ENCODE measurements at regions not wholly inside any gene's neighbourhood (a gene's known extent, or its start where the extent isn't known, plus 50 kb on each side); places are given as distances from the start of the nearest gene placed in this dataset.

- TF ChIP-seq EZH2 (IDR thresholded peaks at IDR 0.05; ENCODE audit: low read length, missing control alignments) (no peak), CTCF (conservative IDR thresholded peaks at IDR 0.05 in 1 of 2, IDR thresholded peaks at IDR 0.05 in 1 of 2; ENCODE audit: low read depth in 1 of 2, low read length in 2 of 2) (no peak)
- DNase-seq (ENCODE audit: low read depth in 2 of 2) = peak in 1 of 2 donors; percentile 8
- Histone ChIP-seq H3K4me2 (ENCODE audit: extremely low read depth, insufficient read depth, low read length) (no peak overlapping the region), H2AFZ (ENCODE audit: low read length) (no peak overlapping the region), H3K79me2 (ENCODE audit: control insufficient read depth, insufficient read depth, low read length) (no peaks in the 10 kb centered on the region), H3K9ac (ENCODE audit: insufficient read depth, low read length) (no peak overlapping the region), H3K36me3 (ENCODE audit: control insufficient read depth, insufficient read depth, low read length) (no peaks in the 10 kb centered on the region), H3K27ac (ENCODE audit: insufficient read depth, low read length) (no peak overlapping the region), H3K4me3 (replicated peaks in 1 of 4; ENCODE audit: control extremely low read depth in 1 of 4, insufficient read depth in 1 of 4, low read depth in 3 of 4, low read length in 4 of 4) (no peak overlapping the region), H3K9me3 (ENCODE audit: control insufficient read depth, insufficient read depth, low read depth, low read length) (no peaks in the 10 kb centered on the region), H4K20me1 (ENCODE audit: control insufficient read depth, extremely low read depth, insufficient read depth, low read length) (no peaks in the 10 kb centered on the region), H3K27me3 (ENCODE audit: control insufficient read depth, insufficient read depth, low read length) (no peaks in the 10 kb centered on the region), H3K4me1 (ENCODE audit: control insufficient read depth, extremely low read depth, insufficient read depth, low read length) (no peaks in the 10 kb centered on the region)
These were observed 231.2 kb upstream of the MTNR1B start for GRCh38 chr11:92738276-92738675.

- no peak overlapping the region for H3K9ac ChIP-seq (ENCODE audit: insufficient read depth, low read length)
- peak; percentile 38 to 94 for DNase-seq (ENCODE audit: low read depth in 2 of 2)
- H4K20me1 ChIP-seq (ENCODE audit: control insufficient read depth, extremely low read depth, insufficient read depth, low read length) = no peaks in the 10 kb centered on the region
- H3K27me3 ChIP-seq (ENCODE audit: control insufficient read depth, insufficient read depth, low read length) = no peaks in the 10 kb centered on the region
- H2AFZ ChIP-seq (ENCODE audit: low read length) = no peak overlapping the region
- H3K36me3 ChIP-seq (ENCODE audit: control insufficient read depth, insufficient read depth, low read length) = no peaks in the 10 kb centered on the region
- H3K79me2 ChIP-seq (ENCODE audit: control insufficient read depth, insufficient read depth, low read length) = no peaks in the 10 kb centered on the region
- H3K9me3 ChIP-seq (ENCODE audit: control insufficient read depth, insufficient read depth, low read depth, low read length) = no peaks in the 10 kb centered on the region
- TF ChIP-seq CTCF (conservative IDR thresholded peaks at IDR 0.05 in 1 of 2, IDR thresholded peaks at IDR 0.05 in 1 of 2; ENCODE audit: low read depth in 1 of 2, low read length in 2 of 2) = no peak
- no peak for TF ChIP-seq EZH2 (IDR thresholded peaks at IDR 0.05; ENCODE audit: low read length, missing control alignments)
- no peak overlapping the region for H3K4me3 ChIP-seq (replicated peaks in 1 of 4; ENCODE audit: control extremely low read depth in 1 of 4, insufficient read depth in 1 of 4, low read depth in 3 of 4, low read length in 4 of 4)
- H3K4me2 ChIP-seq (ENCODE audit: extremely low read depth, insufficient read depth, low read length) = no peak overlapping the region
- H3K27ac ChIP-seq (ENCODE audit: insufficient read depth, low read length) = no peak overlapping the region
- no peaks in the 10 kb centered on the region for H3K4me1 ChIP-seq (ENCODE audit: control insufficient read depth, extremely low read depth, insufficient read depth, low read length)
These were observed 230.4 kb upstream of the MTNR1B start for GRCh38 chr11:92739041-92739440.

- Histone ChIP-seq H2AFZ (ENCODE audit: low read length) (no peak overlapping the region), H3K4me3 (replicated peaks in 1 of 4; ENCODE audit: control extremely low read depth in 1 of 4, insufficient read depth in 1 of 4, low read depth in 3 of 4, low read length in 4 of 4) (no peak overlapping the region), H3K36me3 (ENCODE audit: control insufficient read depth, insufficient read depth, low read length) (no peaks in the 10 kb centered on the region), H4K20me1 (ENCODE audit: control insufficient read depth, extremely low read depth, insufficient read depth, low read length) (no peaks in the 10 kb centered on the region), H3K27me3 (ENCODE audit: control insufficient read depth, insufficient read depth, low read length) (no peaks in the 10 kb centered on the region), H3K4me1 (ENCODE audit: control insufficient read depth, extremely low read depth, insufficient read depth, low read length) (no peaks in the 10 kb centered on the region), H3K4me2 (ENCODE audit: extremely low read depth, insufficient read depth, low read length) (no peak overlapping the region), H3K27ac (ENCODE audit: insufficient read depth, low read length) (no peak overlapping the region), H3K79me2 (ENCODE audit: control insufficient read depth, insufficient read depth, low read length) (no peaks in the 10 kb centered on the region), H3K9ac (ENCODE audit: insufficient read depth, low read length) (no peak overlapping the region), H3K9me3 (ENCODE audit: control insufficient read depth, insufficient read depth, low read depth, low read length) (no peaks in the 10 kb centered on the region)
- no peak for TF ChIP-seq CTCF (conservative IDR thresholded peaks at IDR 0.05 in 1 of 2, IDR thresholded peaks at IDR 0.05 in 1 of 2; ENCODE audit: low read depth in 1 of 2, low read length in 2 of 2)
- no peak for TF ChIP-seq EZH2 (IDR thresholded peaks at IDR 0.05; ENCODE audit: low read length, missing control alignments)
- DNase-seq (ENCODE audit: low read depth in 2 of 2) = no peak
These were observed 230.0 kb upstream of the MTNR1B start for GRCh38 chr11:92739491-92739890.
